T-cell (primary cell): ENCODE measurements at regions not wholly inside any gene's neighbourhood (a gene's known extent, or its start where the extent isn't known, plus 50 kb on each side); places are given as distances from the start of the nearest gene placed in this dataset.

Source experiments
- ATAC-seq, 4 experiments: fragments of 200-7000 bp in 3 of 4; fragments of 150-1000 bp in 1 of 4; cut with Tn5 transposase; replicated peaks in 1 of 4; 1 replicate in 3 of 4; 2 replicates in 1 of 4; pipeline ENCODE4 v1.10.0; 2021; ENCODE audit warnings: moderate library complexity in 3 of 4, mild to moderate bottlenecking in 2 of 4, moderate number of reproducible peaks in 1 of 4
- CTCF ChIA-PET, 2 donors: fragments of 300-600 bp; sonication (Branson Sonifier 250); formaldehyde crosslinking; loops; one replicate each; lab custom pipeline; 2022; ENCODE audit warnings: antibody characterized with exemption in 2 of 2; lab: Charles Lee
- POLR2A ChIA-PET, 2 donors: fragments of 300-600 bp; sonication (Branson Sonifier 250); formaldehyde crosslinking; loops; one replicate each; lab custom pipeline; 2022; ENCODE audit warnings: antibody characterized with exemption in 2 of 2; lab: Charles Lee
- DNase-seq, 35 experiments: peaks; one replicate each; pipeline versions ENCODE4 v3.0.0 to v3.0.0-alpha.2; 2013 to 2023
- H3K27ac ChIP-seq: one replicate; pipeline ENCODE4 v1.5.1; 2013; ENCODE audit warnings: low read length
- H3K27me3 ChIP-seq, 2 experiments: replicated peaks in 1 of 2; 1 replicate in 1 of 2; 2 replicates in 1 of 2; pipeline versions ENCODE4 v1.6.1 to v1.7.0; 2013; ENCODE audit warnings: low read length in 1 of 2, mixed read lengths in 1 of 2; ENCODE audit not compliant: control insufficient read depth in 2 of 2, insufficient read depth in 2 of 2; ENCODE audit errors: extremely low read depth in 1 of 2
- H3K36me3 ChIP-seq, 2 donors: 1 replicate in 1 of 2; 2 replicates in 1 of 2; pipeline versions ENCODE4 v1.6.1 to v1.7.0; 2013; ENCODE audit warnings: low read length in 1 of 2; ENCODE audit not compliant: control insufficient read depth in 2 of 2, insufficient read depth in 1 of 2; ENCODE audit errors: extremely low read depth in 1 of 2
- H3K4me1 ChIP-seq, 2 experiments: 1 replicate in 1 of 2; 2 replicates in 1 of 2; pipeline versions ENCODE4 v1.6.1 to v1.7.0; 2013; ENCODE audit warnings: low read length in 2 of 2, mixed read lengths in 1 of 2; ENCODE audit not compliant: insufficient read depth in 2 of 2, control insufficient read depth in 1 of 2; ENCODE audit errors: extremely low read depth in 1 of 2
- H3K4me3 ChIP-seq, 2 donors: 1 replicate in 1 of 2; 2 replicates in 1 of 2; pipeline versions ENCODE4 v1.5.1 to v1.7.0; 2013; ENCODE audit warnings: mild to moderate bottlenecking in 2 of 2, low read length in 1 of 2, moderate library complexity in 1 of 2; ENCODE audit not compliant: control insufficient read depth in 1 of 2; ENCODE audit errors: extremely low read depth in 1 of 2
- H3K9me3 ChIP-seq: 2 replicates; pipeline ENCODE4 v1.7.0; 2013
- H3K27ac Mint-ChIP-seq, 2 donors: one replicate each; pipeline ENCODE4 v1.8.0; 2020 to 2021; ENCODE audit warnings: mild to moderate bottlenecking in 2 of 2, mixed read lengths in 2 of 2
- H3K27me3 Mint-ChIP-seq, 2 donors: one replicate each; pipeline ENCODE4 v1.8.0; 2021 to 2022; ENCODE audit warnings: mixed read lengths in 2 of 2
- H3K36me3 Mint-ChIP-seq: one replicate; pipeline ENCODE4 v1.8.0; 2021; ENCODE audit warnings: mixed read lengths
- H3K4me1 Mint-ChIP-seq, 3 donors: one replicate each; pipeline ENCODE4 v1.8.0; 2020 to 2022; ENCODE audit warnings: mixed read lengths in 3 of 3, mild to moderate bottlenecking in 1 of 3
- H3K4me3 Mint-ChIP-seq, 3 donors: one replicate each; pipeline ENCODE4 v1.8.0; 2020 to 2022; ENCODE audit warnings: mild to moderate bottlenecking in 3 of 3, mixed read lengths in 3 of 3, moderate library complexity in 3 of 3
- H3K9me3 Mint-ChIP-seq, 3 donors: one replicate each; pipeline ENCODE4 v1.8.0; 2020 to 2022; ENCODE audit warnings: mixed read lengths in 3 of 3
- WGBS: methylation state at CpG from one replicate; pipeline ENCODE4 v1.1.5; 2013; ENCODE audit warnings: missing lambda C conversion rate; ENCODE audit not compliant: insufficient coverage; 5-methylcytosine and 5-hydroxymethylcytosine counted together

DNA sequence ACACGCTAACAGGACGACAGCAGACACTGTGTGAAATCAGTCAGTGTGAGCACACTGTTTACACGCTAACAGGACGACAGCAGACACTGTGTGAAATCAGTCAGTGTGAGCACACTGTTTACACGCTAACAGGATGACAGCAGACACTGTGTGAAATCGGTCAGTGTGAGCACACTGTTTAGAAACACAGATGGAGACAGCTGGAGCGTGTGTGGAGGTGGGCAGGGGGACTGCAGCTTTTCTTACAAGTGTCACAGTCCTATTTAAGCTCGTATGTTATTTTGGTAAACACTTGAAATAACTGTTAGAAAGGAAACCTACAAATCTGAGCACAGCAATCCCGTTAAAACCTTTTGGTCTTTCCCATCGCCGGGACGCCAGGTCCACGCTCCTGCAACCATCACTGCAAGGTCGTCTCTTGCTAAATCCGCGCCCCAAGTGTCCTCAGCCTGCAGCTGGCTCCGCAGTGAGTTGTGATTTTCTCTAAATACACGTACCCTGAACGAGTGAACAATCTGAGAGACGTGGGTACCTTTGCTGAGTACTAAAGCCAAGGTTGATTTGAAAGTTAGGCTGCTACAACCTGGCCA, 58.9 kb upstream of the CTDP1 start:
- H3K36me3 ChIP-seq = no peaks in the 10 kb centered on the region
- Mint-ChIP-seq H3K27ac (no peak overlapping the region), H3K4me3 (no peak overlapping the region), H3K36me3 (no peaks in the 10 kb centered on the region), H3K9me3 (no peaks in the 10 kb centered on the region), H3K27me3 (peaks cover 4 to 14% of the 10 kb centered on the region in 2 donors), H3K4me1 (peaks cover 4 to 11% (median 6%) of the 10 kb centered on the region in 3 donors)
- H3K27ac ChIP-seq = no peak overlapping the region
- peaks cover 0 to 18% of the 10 kb centered on the region in 2 experiments for H3K27me3 ChIP-seq
- no peaks in the 10 kb centered on the region for H3K9me3 ChIP-seq
- H3K4me1 ChIP-seq = peaks cover 0 to 6% of the 10 kb centered on the region in 2 experiments
- DNase-seq = no peak
- ChIA-PET POLR2A (no interaction called here), CTCF (no interaction called here)
- 82% methylated on average over 19 of the region's 20 CpGs for WGBS
- H3K4me3 ChIP-seq = no peak overlapping the region
- no peak for ATAC-seq

DNA sequence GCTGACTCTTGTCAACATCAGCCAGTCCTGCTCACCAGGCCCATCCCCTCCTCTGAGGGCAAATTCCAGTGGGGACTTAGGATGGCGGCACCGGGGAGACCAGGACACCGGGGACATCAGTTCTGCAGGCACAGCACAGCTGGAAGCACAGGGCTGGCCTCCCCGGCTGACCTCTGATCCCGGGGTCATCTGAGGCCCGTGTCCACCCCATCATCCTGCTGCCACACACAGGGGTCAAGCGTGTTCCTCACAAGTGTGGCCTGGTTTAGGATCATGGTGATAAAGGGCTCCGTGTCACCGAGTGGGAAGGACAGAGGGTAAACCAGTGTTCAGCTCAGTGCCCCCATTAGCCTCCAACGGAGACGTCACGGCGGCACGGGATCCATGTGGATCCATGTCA, 58.1 kb upstream of the CTDP1 start:
- Histone ChIP-seq H3K4me3 (no peak overlapping the region), H3K27ac (no peak overlapping the region), H3K9me3 (no peaks in the 10 kb centered on the region), H3K4me1 (peaks cover 0 to 5% of the 10 kb centered on the region in 2 experiments), H3K36me3 (no peaks in the 10 kb centered on the region), H3K27me3 (peaks cover 0 to 22% of the 10 kb centered on the region in 2 experiments)
- 92% methylated on average over 14 of the region's 14 CpGs for WGBS
- ChIA-PET POLR2A (no interaction called here), CTCF (no interaction called here)
- Mint-ChIP-seq H3K27ac (no peak overlapping the region), H3K27me3 (peaks cover 4 to 19% of the 10 kb centered on the region in 2 donors), H3K36me3 (no peaks in the 10 kb centered on the region), H3K9me3 (no peaks in the 10 kb centered on the region), H3K4me1 (peaks cover 4 to 11% (median 6%) of the 10 kb centered on the region in 3 donors), H3K4me3 (no peak overlapping the region)
- ATAC-seq (no peak), DNase-seq (no peak)

DNA sequence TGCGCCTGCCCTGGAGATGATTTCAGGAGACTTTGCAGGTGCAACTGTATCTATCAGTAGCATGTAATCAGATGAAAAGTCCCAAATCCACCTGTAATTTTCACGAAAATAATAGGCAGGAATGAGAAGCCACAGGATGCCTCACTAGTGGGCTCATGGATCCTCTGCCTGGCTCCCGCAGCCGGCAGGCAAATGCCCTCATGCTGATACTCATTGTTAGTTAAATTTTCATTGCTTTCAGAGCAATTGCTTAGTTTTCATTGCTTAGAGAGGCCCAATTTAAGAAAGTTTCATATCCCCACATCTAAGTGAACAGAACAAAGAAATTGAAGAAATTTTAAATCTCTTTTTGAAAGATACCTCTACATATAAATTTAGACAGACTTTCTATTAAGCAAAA, 57.6 kb upstream of the CTDP1 start:
- ChIA-PET POLR2A (no interaction called here), CTCF (no interaction called here)
- no peak overlapping the region for H3K4me3 ChIP-seq
- no peaks in the 10 kb centered on the region for H3K9me3 Mint-ChIP-seq
- no peak for DNase-seq
- H3K27ac Mint-ChIP-seq = no peak overlapping the region
- no peaks in the 10 kb centered on the region for H3K36me3 Mint-ChIP-seq
- no peak overlapping the region for H3K27ac ChIP-seq
- H3K9me3 ChIP-seq = no peaks in the 10 kb centered on the region
- WGBS = 100% methylated on average over 1 of the region's 4 CpGs
- peaks cover 0 to 23% of the 10 kb centered on the region in 2 experiments for H3K27me3 ChIP-seq
- peaks cover 4 to 19% of the 10 kb centered on the region in 2 donors for H3K27me3 Mint-ChIP-seq
- H3K4me3 Mint-ChIP-seq = no peak overlapping the region
- no peaks in the 10 kb centered on the region for H3K36me3 ChIP-seq
- peaks cover 4 to 11% (median 6%) of the 10 kb centered on the region in 3 donors for H3K4me1 Mint-ChIP-seq
- no peaks in the 10 kb centered on the region for H3K4me1 ChIP-seq
- no peak for ATAC-seq

DNA sequence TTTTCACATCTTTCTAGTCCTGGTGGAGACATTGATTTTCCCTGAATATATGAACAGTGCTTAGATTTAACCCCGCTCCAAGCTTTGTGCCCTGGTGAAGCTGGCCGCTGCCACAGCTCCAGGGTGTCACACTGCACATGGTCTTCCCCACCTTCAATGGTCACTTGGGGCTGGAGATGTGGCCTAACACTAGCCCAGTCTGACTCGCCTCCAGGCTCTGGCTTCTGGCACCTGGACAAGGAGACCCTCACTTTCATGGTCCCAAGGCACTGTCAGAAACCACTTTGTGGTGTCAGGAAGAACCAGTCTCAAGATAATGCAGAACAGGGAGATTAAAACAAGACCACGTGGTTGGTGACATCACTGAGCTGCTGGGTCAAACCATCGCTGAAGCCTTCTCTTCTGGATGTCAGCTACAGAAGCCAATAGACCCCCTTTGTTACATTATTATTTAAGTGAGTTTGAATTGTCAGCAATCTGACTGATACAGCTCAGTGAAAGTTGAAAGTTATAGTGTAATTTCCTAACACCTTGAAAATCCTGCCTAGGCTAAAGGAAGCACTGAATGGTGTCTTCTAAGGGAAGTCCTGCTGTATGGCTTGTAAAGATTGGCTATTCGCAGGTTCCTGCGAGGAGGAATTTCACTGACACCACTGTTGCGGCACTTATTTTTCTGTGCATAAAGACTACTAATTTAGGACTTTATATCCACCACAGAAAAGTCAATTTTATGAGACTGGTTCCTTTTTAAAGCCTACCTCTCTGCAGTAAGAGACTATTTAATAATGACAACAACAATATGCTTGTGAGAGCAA, 55.0 kb upstream of the CTDP1 start:
- DNase-seq = no peak
- Mint-ChIP-seq H3K4me1 (peaks cover 4 to 9% (median 6%) of the 10 kb centered on the region in 3 donors), H3K27me3 (peaks cover 4 to 19% of the 10 kb centered on the region in 2 donors), H3K27ac (no peak overlapping the region), H3K4me3 (no peak overlapping the region), H3K9me3 (no peaks in the 10 kb centered on the region), H3K36me3 (no peaks in the 10 kb centered on the region)
- ATAC-seq = no peak
- Histone ChIP-seq H3K9me3 (no peaks in the 10 kb centered on the region), H3K27me3 (peaks cover 0 to 42% of the 10 kb centered on the region in 2 experiments), H3K4me3 (no peak overlapping the region), H3K27ac (no peak overlapping the region), H3K4me1 (no peaks in the 10 kb centered on the region), H3K36me3 (no peaks in the 10 kb centered on the region)
- WGBS = 88% methylated on average over 3 of the region's 8 CpGs
- ChIA-PET POLR2A (no interaction called here), CTCF (interaction anchor here in 1 of 2 donors (0.6 kb wide), 1 partner anchor 313 kb away, joined by 4 read pairs; no protein-coding TSS in a partner anchor)

DNA sequence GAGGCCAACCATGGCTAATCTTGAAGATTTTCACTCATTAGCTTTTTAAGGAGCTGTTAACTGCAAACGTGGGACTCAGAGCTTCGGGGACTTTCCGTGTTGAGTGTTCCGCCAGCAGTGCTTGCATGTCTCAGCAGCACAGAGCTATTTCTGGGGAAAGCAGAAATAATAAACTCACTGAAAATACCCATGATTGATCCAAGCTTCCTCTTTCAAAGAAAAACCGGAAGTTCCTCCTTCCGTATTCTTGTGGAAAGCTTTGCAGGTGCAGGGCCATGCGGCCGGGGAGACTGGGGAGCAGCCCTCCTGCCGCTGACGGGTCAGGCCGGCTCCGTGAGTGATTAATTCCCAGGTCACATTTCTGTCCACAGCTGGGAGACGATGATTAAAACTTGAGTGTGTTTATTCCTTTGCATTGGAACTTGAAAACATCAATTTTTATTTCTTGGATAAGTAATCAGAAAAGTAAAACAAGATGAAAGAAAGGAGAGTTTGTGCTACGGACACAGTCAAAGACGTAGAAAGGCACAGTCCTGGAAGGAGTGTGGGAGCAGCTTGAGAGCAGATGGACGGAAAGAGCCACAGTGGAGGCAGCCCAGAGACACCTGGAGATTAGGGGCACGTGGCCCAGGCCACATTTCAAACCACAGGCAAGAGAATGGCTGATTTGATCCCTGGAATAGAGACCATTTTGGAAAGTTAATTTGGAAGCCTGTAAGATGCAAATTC, 54.2 kb upstream of the CTDP1 start:
- no peaks in the 10 kb centered on the region for H3K36me3 ChIP-seq
- no peak overlapping the region for H3K27ac ChIP-seq
- CTCF ChIA-PET = interaction anchor here in 1 of 2 donors (0.6 kb wide), 1 partner anchor 312 kb away, joined by 4 read pairs; no protein-coding TSS in a partner anchor
- H3K27me3 Mint-ChIP-seq = peaks cover 4 to 19% of the 10 kb centered on the region in 2 donors
- H3K4me1 ChIP-seq = no peaks in the 10 kb centered on the region
- no peak overlapping the region for H3K4me3 Mint-ChIP-seq
- WGBS = 34% methylated on average over 13 of the region's 17 CpGs
- peaks cover 0 to 42% of the 10 kb centered on the region in 2 experiments for H3K27me3 ChIP-seq
- no peak overlapping the region for H3K4me3 ChIP-seq
- ATAC-seq (no peak), DNase-seq (peak in 2 of 35 experiments; percentile 13 to 25)
- no peaks in the 10 kb centered on the region for H3K9me3 Mint-ChIP-seq
- POLR2A ChIA-PET = no interaction called here
- no peaks in the 10 kb centered on the region for H3K36me3 Mint-ChIP-seq
- no peak overlapping the region for H3K27ac Mint-ChIP-seq
- peaks cover 4 to 9% (median 6%) of the 10 kb centered on the region in 3 donors for H3K4me1 Mint-ChIP-seq
- no peaks in the 10 kb centered on the region for H3K9me3 ChIP-seq

DNA sequence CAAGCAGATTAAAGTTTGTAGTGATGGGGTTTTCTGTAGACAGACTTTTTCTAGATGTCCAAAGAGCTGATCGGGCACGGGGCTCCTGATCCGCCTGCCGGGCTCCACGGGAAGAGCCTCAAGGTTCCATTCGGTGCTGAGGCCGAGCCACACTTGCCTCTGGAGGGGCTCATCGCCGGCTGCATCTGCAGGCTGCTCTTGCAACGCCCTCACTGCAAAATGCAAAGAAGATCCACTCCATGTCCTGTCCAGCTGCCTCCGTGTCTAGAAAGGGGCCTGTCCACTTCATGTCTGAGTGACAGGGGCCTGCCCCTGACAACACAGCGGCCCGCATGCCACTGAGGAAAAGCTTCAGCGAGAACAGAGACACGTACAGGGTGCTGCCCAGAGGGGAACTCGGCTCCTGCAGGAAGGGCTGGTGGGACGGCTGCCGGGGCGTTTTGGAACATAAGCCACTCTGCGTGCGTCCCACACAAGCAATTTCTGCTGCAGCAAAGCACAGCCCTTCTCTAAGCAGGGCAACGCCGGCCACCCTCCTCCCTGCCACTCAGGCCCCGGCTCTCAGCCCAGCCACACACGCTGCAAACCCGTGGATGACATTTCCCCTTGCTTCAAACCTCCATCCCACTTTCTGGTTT, 53.6 kb upstream of the CTDP1 start:
- Histone ChIP-seq H3K4me3 (no peak overlapping the region), H3K27me3 (peaks cover 0 to 42% of the 10 kb centered on the region in 2 experiments), H3K36me3 (no peaks in the 10 kb centered on the region), H3K27ac (no peak overlapping the region), H3K4me1 (no peaks in the 10 kb centered on the region), H3K9me3 (no peaks in the 10 kb centered on the region)
- Mint-ChIP-seq H3K27me3 (peaks cover 4 to 19% of the 10 kb centered on the region in 2 donors), H3K9me3 (no peaks in the 10 kb centered on the region), H3K27ac (no peak overlapping the region), H3K4me1 (peaks cover 4 to 9% (median 6%) of the 10 kb centered on the region in 3 donors), H3K4me3 (no peak overlapping the region), H3K36me3 (no peaks in the 10 kb centered on the region)
- no peak for DNase-seq
- CTCF ChIA-PET = no interaction called here
- 93% methylated on average over 17 of the region's 26 CpGs for WGBS
- ATAC-seq = no peak
- POLR2A ChIA-PET = no interaction called here
